ENCODE measurements at regions not wholly inside any gene's neighbourhood (a gene's known extent, or its start where the extent isn't known, plus 50 kb on each side); places are given as distances from the start of the nearest gene placed in this dataset.
"Not testable (repeated sequence)": the region's sequence is repeated elsewhere in the genome, so short reads cannot be mapped to it uniquely, and the experiment has no call there.

DNA sequence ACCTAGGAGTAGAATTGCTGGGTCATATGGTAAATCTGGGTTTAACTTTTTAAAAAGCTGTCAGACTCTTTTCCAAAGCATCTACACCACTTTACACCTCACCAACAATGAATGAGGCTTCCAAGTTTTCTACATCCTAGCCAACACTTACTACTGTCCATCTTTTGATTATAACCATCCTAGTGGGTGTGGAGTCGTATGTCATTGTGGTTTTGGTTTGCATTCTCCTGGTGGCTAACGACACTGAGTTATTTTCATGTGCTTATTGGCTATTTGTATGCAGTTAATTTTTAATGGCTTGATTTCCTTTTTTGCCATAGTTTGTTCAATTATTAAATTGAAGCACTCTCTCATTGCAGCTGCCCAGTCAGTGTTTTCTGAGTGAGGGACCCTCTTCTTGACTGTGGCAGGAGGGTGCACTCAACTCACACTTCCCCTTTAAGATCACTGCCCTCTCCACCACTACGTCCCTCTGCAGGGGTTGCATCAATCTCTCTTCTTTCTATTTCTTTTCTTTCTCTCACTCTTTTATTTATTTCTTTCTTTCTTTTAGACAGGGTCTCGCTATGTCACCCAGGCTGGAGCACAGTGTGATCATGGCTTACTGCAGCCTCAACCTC, 182.3 kb downstream of the C9orf152 start:
- no peak for DNase-seq (ENCODE audit: low read depth)

DNA sequence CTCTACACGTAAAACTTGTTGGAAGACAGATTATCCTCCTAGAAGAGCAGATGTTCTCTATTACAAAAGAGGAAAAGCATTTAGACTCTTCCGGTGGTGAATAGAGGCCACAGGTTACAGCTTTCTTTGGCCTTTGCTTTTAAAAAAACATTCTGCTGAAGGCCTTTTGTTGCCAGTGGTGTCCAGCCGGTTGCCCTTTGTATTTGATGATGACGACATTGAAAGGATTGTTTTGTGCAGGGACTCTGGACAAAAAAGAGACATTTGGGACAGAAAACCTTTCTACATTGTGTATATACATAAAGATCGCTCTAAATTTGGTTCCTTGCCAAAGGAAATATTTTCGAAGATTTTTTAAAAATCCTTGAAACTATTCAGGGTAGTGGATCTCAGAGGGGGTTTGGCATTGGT, 180.3 kb downstream of the C9orf152 start:
- no peak for DNase-seq (ENCODE audit: low read depth)

DNA sequence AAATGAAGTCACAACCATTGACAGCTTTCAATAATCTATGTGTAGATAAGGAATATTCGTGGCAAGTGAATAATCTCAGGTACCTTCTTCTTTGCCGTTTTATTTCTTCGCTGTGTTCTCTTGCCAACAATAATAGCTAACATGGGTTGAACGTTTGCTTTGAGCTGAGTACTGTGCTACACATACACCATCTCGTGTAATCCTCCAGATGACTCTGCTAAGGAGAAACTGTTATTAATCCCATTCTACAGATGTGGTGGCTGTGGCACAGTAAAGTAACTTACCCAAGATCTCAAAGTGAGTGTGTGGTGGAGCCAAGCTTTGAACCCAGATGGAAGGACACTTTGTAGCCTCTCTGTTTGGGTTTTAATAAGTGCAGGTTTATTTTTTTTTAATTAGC, 179.7 kb downstream of the C9orf152 start:
- no peak for DNase-seq (ENCODE audit: low read depth)

DNA sequence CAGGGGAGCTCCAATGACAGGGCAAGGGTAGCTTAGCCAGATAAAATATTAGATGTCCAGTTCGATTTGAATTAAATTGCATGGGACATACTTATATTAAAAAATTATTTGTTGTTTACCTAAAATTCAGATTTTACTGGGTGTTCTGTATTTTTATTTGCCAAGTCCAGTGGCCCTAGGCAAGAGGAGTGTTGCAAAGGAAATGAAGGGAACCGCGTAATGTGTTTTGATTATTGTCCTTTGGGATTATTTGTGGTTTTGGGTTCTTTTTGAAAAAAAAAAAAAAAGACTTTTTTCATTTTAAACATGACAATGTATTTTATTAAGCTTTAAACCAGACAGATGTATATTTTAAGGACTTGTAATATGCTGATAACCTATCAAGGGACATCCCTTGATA, 179.3 kb downstream of the C9orf152 start:
- DNase-seq (ENCODE audit: low read depth) = no peak

DNA sequence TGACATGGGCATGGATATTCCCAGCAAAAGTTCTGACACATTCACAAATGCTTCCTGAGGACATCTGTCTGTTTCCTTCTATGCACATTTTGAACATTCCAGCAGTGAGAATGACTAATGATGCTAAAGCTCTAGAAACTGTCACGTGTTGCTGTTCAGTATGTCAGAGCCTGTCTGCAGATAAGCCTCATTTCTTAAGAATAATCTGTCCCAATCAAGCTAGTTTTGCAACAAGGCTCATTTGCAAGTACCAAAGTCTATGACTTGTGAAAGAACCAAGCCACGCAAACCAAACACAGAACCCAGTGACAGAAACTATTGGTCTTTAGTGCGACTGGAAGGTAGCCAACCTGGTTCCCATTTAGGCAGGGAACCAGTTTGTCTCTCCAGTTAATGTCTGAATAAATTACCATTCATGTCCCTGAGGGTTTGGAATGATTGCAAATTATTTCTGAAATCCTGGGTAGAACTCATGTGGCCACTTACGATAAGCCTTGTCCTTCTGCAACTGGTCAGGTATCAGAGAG, 178.5 kb downstream of the C9orf152 start:
- DNase-seq (ENCODE audit: low read depth) = no peak

DNA sequence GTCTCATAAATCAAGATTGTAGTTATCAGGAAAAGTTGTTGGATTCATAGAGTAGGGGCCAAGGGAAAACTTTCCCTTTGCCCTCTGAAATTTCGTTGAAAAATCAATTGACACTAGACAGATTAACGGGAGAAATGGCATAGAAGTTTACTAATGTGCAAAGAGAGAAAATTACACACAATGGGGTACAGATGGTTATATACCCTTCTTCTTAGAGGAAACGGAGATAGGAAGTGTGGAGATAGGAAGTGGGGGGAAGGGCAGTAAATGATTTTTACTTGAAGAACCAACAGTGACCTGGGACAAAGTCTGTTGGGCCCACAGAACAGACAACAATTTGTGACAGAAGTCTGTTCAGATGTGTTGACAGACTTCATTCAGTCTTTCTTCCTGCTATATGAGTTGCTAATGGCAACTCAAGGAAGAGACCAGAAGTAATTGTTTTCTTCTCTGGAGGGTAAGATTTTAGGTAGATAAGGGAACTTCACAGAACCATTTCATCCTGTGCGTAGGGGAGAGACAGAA, 177.9 kb downstream of the C9orf152 start:
- DNase-seq (ENCODE audit: low read depth) = no peak

DNA sequence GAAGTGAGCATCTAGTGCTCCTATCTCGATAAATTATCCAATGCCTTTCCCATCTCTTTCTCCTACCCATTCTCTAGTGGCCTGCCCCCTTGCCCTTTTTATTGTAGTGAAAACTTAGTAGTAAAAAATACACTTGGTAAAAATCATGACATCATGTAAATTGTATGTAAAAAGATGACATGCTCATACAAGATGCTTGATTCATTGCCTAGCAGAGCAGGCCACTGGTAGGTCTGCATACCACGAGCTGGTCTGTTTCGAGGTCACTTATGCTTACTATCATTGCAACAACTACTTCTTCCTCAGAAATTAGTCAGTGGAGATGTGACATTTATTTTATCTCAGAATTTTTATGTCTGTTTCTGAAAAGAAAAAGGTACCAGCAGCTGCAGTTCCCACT, 177.3 kb downstream of the C9orf152 start:
- no peak for DNase-seq (ENCODE audit: low read depth)

DNA sequence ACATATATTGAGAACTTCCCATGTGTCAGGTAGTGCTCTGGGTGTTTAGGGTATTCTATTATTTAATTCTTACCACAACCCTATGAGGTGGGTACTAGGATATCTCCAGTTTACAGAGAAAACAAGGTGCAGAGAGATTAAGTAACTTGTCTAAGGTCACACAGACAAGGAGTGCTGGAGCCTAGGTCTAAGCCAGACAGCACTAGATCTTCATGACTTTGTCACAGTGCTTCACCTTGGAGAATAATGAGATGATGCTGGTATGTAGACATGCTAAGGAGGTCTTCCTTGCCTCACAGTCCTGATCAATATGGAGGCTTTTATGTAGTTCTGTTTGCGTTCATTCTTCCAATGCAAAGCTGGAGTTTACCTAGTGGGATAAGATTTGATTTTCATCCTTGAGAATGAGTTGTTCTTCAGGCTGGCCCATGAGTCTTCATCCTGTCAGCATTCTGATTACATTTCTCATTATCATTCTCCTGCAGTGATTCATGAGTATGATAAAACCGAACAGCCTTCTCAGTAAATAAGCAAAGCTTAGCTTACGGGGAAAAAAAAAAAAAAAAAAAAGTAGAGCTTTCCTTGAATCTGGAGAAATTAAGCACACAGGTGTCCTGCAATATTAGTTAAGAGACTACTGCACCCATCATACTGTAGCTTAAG, 176.3 kb downstream of the C9orf152 start:
- DNase-seq (ENCODE audit: low read depth) = no peak

DNA sequence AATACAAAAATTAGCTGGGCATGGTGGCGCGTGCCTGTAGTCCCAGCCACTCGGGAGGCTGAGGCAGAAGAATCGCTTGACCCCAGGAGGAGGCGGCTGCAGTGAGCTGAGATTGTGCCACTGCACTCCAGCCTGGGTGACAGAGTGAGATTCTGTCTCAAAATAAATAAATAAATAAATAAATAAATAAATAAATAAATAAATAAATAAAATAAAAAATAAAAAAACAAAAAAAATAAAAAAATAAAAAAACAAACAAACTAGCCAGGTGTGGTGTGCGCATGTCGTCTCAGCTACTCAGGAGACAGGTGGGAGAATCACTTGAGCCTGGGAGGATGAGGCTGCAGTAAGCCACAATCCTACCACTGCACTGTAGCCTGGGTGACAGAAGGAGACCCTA, 175.4 kb downstream of the C9orf152 start:
- DNase-seq (ENCODE audit: low read depth) = not testable (repeated sequence)

DNA sequence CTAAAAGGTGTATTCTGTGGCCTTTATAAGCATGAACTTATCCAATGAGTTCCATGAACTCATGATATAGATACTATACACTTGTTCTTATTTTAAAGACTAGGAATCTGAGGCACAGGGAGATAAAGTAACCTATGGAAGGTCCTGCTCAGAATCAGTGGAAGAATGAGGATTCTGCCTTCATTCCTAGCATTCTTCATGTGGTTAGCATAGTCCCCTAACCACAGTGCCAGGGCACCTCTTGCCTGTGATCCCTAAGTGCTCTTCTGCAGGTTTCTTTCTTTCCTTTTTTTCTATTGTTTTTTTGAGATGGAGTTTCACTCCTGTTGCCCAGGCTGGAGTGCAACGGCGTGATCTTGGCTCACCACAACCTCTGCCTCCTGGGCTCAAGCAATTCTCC, 174.1 kb downstream of the C9orf152 start:
- no peak for DNase-seq (ENCODE audit: low read depth)

DNA sequence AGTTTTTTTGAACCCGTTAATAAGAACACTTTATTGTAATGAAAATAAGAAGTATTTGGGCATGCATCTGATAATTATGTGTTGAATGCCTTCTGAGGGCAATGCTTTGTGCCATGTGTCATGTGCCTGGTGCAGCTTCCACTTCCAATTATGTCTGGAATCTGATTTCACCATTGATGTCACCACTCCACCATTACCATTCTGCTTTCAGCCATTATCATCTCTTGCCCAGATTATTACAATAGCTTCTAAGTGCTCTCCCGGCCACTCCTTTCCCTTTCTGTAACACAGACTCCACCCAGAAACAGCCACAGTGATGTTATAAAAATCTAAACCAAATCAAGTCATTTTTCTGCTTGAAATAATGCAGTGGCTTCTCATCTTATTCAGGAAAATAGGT, 171.7 kb downstream of the C9orf152 start:
- DNase-seq (ENCODE audit: low read depth) = no peak

DNA sequence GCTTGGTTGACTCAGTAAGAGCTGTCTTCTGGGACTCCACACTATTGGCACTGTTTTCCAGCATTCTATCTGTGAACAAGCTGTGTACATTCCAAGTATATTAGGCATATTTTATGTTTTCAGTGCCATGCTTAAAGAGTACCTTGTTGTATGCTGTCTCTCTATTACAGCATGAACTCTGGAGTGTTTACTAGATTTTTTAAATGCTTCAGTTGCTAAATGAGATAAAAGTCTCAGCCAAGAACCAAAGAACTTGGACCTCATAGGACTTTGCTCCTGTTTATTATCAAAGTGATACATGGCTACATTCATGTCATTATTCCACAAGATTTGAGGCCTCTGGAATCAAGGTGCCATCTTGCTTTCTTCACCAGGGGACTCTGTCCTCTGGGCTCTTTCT, 167.2 kb downstream of the C9orf152 start:
- DNase-seq (ENCODE audit: low read depth) = no peak

DNA sequence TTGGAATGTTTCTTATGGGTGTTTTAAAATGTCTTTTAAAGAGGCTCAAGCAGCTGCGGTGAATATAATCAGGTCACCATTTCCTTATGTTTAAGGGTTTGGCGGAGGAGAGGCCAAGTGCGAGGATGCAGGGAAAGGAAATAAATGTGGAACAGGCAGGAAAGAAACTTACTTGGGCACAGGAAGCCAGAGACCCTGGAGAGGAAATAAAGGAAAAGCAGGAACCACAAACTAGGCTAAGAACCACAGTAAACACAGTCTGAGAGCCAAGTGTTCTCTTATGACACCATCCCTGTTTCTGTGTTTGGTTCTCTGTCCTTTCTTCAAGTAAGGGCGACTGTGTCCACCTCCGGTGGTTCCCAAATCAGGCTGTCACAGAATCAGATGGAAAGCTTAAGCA, 166.5 kb downstream of the C9orf152 start:
- DNase-seq (ENCODE audit: low read depth) = no peak

DNA sequence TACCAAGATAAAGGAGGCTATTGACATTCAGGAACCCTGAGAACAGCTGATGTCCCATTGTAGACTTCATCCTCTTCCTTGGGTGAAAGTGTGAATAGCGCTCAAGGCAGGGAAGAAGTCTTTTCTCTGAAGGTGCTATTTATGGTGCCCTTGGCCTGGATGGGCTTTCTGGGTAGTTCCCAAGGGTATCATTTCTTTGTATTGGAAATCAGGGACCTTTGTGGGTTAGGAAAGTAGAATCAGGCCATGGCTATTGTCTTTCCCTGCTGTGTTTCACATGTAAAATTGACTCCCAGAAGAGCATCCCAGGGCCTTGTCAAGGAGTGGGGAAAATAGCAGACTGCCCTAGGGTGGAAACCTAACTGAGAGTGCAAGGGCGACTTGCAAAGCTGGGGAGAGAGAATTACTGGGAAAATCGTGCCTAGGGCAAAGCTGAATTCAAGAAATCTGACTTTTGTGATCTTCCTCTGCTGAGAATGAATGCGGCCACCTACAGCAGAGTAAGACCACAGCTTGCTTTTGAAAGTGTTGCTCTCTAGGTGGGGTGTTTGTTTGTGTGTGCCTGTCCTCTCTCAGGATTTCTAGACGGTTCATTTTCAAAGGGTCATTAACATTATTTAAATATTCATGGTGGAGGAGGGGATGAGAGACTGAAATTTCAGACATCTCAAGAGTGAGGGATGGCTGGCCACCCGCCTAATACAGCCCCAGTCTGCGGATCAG, 160.6 kb downstream of the C9orf152 start:
- DNase-seq (ENCODE audit: low read depth) = no peak

DNA sequence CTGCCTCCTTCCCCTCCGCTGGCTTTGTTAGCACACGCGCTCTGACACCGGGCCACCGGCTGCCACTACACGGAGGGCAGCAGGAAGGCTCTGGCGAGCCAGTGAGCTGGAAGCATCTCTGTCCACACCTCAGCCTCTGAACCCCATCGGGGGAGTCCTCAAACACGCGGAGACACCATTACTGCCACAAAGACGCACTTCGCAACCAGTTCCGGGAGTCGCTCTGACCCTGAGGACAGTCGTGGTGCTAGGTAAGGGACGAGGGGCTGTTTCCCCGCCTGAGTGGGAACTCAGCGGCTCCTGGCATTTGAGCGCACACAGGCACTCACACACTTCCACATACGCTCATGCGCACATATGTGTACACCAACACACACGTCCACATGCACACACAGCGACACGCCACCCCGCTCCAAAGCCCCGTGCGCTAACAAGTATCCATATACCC, 160.0 kb downstream of the C9orf152 start:
- no peak for DNase-seq (ENCODE audit: low read depth)

DNA sequence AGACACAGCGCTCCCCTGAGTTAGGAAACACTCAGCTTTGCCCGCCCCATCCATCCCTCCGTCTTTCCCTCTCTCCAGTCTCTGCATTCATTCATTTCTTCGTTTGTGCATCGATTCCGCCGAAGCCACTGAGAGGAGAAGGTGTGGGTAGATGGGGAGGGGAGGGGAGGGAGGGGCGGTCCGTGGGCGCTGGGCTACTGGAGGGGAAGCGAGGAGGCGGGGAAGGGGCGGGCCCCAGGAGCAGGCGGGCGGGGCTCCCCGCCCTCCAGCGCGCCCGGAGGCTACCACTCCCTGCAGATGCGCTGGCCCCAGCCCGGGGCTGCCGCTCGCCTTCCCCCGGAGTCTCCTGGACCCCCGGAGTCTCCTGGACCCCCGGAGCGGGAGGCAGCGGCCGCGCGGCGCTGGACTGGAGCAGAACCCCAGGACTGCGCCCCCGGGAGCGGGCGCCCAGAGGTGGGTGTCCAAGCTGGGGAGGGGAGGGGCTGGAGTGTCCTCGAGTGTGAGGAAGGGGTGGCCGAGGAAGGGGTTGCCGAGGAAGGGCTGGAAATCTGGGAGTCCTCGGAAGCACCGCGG, 159.5 kb downstream of the C9orf152 start:
- DNase-seq (ENCODE audit: low read depth) = peak; percentile 42

DNA sequence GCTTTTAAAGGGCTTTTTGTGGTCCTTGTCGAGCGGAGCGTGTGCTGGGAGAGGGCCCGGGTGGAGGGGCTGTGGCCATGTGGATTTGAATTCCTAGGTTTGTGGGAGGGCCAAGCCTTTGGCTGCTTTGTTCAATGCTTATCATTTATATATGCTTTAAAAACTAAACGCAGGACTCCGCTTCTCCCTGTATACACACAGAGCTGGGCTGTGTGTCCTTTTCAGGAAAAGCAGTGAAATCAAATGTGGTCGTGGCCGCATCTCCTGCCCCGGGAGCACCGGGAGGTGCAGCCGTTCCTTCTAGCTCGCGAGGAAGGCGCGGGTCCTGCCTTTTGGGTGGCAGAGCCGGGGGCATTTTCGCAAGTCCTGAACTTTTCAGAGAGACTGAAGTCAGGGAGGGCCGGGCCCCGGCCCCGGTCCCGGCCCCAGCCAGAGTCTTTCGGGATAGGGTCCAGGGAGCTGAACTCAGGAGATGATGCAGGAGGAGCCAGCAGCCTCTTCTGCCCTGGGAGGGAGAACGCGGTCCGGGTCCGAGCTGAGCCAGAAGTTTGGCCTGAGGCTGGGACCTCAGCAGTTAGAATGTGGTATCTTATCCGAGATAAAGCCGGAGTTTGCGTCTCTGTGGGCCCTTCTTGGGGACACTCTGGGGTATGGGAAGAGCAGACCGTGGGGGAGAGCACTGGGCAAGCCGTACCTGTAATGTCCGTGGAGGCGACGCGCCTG, 158.8 kb downstream of the C9orf152 start:
- no peak for DNase-seq (ENCODE audit: low read depth)

DNA sequence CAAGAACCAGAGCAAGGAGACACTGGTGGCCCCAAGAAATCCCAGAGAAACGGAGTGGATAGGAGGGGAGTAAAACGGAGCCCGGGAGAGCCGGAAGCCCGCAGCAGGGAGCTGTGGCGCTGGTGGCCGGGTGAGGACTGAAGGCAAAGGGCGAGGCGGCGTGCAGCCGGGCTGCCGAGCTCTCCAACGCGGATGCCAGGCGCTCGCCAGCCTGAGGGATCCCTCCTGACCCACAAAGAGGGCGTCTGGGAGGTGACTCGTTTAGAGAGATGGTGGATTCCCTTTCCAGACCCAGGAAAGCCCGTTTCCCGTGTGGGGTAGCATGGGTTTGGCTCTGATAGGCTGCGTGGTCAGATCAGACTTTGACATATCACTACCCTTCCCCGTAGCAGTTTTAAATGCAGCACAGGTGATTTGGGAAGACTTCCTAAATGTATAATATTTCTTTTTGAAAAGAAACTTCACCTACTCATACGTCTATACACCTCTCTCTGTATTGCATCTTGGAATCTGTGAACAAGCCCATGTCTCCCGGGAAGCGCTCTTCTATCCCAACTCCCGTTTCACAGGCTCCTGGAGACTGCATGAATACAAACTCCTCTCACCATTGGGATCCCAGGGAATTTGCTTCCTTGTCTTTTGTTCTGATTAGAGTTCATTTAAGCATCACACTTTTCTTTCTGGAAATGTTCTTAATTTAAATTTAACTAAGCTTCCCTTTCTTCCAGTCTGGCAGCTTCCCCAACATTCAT, 158.1 kb downstream of the C9orf152 start:
- DNase-seq (ENCODE audit: low read depth) = no peak

DNA sequence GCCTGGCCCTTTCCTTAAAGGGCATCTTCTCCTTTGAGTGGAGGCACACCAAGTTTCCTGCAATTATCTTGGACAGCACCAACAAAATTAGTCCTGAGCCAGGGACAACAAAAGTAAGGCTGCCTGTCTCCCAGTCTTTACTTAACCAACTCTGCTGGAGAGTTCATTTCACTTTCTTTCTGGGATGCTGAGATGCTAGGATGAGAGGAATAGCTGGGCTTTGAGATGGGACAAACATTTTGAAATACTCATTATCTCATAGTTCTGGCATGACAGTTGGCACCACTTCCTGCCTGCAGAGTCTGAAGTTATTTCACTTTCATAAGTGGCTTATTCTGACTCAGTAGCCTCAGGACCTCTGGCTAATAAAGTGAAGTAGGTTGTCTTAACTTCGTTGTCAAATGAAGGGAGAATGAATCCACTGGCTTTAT, 157.0 kb downstream of the C9orf152 start:
- DNase-seq (ENCODE audit: low read depth) = no peak

DNA sequence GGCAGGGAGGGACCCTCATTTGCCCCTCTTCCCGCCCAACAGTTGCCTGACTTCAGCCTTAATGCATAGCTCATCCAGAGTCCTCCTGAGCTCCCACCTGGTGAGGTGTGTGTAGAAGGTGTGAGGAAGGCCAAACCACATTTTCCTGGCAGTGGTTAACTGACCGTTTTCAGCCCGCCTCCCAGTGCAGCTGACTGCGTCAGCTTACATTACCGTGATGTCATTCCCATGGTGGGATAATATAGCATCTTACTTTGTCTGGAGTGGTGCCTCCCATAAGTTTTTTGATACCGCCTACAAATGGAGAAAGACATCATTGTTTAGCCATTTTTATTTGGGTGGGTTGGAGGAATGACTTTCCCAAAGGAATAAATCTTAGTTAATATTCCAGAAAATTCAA, 151.9 kb downstream of the C9orf152 start:
- DNase-seq (ENCODE audit: low read depth) = no peak

DNA sequence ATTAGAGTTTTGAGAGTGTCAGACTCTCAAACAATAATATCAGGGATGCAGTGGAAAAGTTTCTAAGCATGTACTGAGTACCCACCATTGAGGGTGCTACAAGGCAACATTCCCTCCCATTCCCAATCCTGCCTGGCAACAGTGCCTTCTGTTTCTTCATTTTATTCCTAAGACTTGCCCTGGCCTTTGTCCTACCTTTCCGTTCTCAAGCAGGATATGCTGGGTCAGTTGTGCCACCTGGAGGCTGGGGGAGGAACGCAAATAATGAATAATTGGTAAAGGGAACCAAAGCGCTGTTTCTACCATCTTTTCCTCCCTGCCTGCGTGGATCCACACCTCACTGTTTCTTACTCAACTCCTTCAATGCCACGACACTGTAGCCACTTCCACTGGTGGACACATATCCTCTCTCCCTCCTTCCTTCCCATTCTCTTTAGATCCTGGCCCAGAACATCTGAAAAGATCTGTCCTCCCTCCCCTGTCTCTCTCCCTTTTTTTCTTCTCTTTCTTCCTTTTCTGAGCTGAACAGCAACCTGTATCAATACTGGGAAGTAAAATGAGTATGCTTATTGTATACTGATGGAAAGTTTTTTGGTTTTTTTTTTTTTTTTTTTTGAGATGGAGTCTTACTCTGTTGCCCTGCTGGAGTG, 149.5 kb downstream of the C9orf152 start:
- no peak for DNase-seq (ENCODE audit: low read depth)
